HG03571 (cell line): ENCODE measurements at regions not wholly inside any gene's neighbourhood (a gene's known extent, or its start where the extent isn't known, plus 50 kb on each side); places are given as distances from the start of the nearest gene placed in this dataset.
A peak's percentile ranks its signal among the peaks of the same experiment; 100 is the strongest.

Experiments
- ATAC-seq: cut with Tn5 transposase; IDR thresholded peaks from one replicate; pipeline ENCODE4 v1.9.1; 2021; ENCODE audit not compliant: unreplicated experiment

DNA sequence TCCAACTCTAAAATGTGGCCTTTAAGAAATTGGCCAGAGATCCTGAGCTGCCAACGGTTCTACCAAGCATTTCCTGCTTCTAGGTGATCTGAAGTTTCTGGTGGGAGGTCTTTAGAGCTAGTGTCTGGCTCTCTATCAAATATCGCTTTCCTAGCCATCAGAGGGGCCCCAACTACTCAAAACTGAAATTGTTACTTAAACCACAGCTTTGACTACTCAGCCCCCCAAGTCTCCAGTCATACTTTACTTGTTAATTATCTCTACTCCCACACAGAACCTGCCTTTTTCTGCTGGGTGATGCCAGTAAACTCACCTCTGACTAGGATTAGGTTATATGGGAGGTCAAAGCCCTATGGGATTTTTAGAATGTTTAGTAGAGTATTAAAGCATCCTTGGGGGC, 95.1 kb downstream of the FASLG start:
- no peak for ATAC-seq

DNA sequence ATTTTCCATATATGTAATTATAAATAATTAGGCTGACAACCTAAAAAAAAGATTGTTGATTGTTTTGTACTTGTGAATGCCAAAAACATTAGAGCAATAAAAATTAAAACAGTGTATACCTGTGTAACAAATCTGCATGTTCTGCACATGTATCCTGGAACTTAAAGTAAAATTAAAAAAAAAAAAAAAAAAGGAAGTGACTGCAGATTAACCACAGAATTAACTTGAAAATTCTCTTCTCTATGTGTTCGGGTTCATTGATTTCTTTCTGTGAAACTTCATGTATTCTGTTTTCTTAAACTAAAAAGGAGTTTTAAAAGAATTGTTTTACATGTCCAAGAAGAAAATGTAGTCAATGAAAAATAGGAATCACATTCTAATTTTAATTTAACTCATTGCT, 95.7 kb downstream of the FASLG start:
- no peak for ATAC-seq

- ATAC-seq, result no peak
Measured at GRCh38 chr1:172755099-172755498, 96.2 kb downstream of the FASLG start.

DNA sequence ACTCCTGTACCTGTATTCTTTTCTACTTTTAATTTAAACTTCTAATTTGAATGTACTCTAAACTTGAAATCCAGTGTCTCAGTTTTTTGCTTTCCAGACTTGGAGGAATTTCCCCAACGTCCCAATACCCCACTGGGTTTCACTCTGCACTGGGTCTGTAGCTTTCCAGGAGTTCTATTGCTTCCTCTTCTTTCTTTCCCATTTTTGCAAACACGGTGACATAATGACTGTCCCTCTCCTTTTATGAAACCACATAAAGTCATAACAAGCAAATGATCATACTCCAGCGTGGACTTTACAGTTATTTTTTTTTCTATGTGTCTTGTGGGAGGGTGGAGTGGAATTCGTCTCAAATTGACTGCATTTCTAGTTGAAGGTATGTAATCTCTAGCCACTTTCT, 97.1 kb downstream of the FASLG start:
- ATAC-seq, result no peak

DNA sequence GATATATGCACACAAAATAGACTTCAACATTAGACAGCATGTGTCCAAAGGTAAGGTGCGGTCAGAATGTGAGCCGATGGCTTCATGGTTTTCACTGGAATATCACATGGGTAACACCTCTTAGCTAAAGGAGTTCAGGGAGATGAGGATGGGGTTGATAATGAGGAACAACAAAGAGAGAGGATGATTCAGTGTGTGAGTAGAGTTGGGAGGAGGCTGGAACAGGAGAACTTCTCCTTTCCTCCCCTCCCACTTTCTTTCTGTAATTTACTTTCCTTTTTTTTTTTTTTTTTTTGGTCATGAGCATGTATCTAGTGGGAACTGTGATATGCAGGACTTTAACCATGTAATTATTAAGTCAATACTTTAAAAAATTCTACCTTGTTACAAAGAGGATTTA, 99.4 kb downstream of the FASLG start:
- no peak for ATAC-seq

GRCh38 chr1:172760121-172760520, 101.2 kb downstream of the FASLG start:
- no peak for ATAC-seq

DNA sequence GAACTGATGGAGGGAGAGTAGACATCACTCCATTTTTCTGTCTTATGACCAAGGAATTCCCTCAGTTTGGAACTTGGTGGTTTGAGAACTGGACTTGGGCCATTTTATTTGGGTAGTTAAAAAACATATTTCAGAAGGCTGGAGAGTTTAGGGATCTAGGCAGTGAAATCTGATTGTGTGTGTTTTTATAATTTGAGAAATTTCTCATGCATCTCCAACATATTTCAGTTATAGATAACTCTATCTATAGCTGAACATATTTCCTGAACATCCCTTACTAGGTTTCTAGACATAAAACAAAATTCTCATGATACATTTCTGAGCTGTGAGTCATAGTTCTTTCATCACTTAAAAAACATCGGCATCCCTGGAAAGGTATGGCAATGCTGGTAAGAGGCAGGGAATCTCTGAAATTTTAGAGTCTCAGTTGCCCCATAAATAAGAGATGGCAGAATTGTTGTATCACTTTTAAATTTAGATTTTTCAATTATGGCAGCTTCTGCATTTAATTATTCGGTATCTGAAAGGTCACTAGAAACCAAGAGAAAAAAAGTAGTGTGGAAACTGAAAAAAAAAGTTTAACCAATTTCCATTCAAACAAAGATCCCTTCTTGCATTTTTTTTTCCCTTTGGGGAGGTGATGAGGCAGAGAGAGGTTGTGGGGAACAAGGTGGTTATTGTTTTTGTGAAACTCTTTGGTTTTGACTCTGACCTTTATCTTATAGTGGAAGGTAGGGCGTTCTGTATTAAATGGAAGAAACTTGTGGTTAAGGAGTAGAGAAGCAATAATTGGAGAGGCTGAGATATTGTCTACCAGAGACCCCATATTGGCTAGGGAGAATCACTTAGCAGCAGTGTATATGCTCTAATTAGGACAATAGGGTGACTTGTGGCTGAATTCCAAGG, 102.9 kb downstream of the FASLG start:
- no peak for ATAC-seq

GRCh38 chr1:172763057-172763456, 104.2 kb downstream of the FASLG start:
- ATAC-seq, result no peak

- no peak for ATAC-seq
Measured at GRCh38 chr1:172764378-172764777, 105.5 kb downstream of the FASLG start.

DNA sequence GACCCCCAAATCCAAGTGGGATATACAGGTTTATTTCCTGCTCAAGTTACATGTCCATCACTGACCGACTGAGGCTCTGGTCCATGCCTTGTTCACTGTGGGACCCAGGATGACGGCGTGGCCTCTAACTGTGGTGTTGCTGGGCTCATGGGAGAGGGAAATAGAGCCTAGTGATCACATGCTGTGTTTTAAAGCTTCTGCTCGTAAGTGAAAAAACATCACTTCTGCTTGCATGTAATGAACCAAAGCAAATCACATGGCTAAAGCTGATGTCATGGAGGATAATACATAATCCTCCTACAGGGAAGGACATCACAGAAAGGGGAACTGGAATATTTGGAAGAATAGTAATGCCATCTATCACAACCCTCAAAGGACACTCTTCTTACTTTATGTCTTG, 107.6 kb downstream of the FASLG start:
- ATAC-seq, result no peak

DNA sequence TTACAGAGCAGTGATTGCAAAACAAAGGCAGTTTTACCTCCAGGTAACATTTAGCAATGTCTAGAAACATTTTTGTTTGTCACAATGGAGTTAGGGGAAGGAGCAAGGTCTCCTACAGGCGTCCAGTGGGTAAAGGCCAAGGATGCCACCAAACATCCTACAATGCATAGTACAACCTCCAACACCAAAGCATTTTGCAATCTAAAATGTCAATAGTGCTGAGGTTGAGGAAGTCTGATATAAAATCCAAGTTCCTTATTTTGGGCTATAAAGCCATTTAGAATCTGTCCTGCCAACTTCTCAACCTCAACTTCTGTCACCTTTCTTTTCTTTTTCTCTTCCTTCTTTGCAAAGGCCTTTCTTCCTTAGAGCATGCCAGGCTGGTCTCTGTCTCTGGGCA, 111.2 kb downstream of the FASLG start:
- no peak for ATAC-seq

DNA sequence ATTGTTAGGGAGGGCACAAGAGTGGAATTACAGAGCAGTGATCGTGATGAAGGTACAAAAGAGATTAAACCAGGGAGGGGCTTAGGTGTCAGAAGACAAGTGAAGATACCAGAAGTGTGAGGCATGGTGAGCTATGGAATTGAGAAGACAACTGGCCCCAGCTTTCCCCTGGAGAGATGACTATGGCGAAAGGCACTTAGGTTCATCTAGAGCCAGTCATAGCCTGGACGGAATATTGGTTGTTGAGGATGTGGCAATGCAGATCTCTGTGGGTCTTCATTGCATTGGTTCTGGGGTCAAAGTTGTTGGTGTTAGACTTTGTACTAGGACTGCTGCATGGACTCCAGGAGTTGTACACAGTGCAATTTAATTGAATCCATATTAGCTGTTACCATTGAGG, 115.7 kb downstream of the FASLG start:
- ATAC-seq, result no peak

DNA sequence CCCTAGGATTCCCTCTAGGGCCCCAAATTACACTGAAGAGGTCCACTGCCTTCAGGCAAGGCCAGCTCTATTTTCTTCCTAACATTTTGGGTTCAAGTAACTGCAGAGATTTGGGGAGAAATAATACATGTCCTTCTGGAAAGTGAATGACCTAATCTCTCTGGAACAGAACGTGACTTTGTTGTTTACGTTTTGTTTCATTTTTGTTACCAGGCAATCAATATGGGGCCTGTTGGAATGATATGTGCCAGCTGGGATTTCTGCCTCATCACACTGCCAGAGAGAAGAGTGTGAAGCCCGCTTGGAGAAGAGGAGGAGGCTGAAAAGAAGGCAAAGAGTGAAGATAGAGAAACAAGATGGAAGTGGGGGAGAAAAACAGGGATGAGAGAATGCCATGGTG, 116.7 kb downstream of the FASLG start:
- ATAC-seq, result no peak

- no peak for ATAC-seq
Measured at GRCh38 chr1:172776071-172776470, 117.2 kb downstream of the FASLG start.

DNA sequence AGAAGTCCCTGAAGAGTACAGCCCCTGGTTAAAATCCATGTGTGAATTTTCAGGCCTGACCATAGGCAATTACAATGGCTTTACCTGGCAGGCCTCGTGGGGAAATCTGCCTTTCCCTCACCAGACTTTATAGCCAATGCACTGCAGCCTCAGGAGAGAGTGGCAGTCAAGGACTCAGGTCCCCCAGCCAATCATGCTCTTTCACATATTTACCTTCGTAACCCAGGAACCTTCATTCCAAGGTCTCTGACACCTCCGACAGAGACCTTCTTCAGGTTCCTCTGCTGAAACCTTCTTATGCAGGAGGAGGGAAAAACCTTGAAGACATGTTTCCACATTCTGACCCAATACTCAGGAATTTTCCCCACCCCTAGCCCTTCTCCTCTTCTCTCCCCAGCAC, 118.9 kb downstream of the FASLG start:
- no peak for ATAC-seq

DNA sequence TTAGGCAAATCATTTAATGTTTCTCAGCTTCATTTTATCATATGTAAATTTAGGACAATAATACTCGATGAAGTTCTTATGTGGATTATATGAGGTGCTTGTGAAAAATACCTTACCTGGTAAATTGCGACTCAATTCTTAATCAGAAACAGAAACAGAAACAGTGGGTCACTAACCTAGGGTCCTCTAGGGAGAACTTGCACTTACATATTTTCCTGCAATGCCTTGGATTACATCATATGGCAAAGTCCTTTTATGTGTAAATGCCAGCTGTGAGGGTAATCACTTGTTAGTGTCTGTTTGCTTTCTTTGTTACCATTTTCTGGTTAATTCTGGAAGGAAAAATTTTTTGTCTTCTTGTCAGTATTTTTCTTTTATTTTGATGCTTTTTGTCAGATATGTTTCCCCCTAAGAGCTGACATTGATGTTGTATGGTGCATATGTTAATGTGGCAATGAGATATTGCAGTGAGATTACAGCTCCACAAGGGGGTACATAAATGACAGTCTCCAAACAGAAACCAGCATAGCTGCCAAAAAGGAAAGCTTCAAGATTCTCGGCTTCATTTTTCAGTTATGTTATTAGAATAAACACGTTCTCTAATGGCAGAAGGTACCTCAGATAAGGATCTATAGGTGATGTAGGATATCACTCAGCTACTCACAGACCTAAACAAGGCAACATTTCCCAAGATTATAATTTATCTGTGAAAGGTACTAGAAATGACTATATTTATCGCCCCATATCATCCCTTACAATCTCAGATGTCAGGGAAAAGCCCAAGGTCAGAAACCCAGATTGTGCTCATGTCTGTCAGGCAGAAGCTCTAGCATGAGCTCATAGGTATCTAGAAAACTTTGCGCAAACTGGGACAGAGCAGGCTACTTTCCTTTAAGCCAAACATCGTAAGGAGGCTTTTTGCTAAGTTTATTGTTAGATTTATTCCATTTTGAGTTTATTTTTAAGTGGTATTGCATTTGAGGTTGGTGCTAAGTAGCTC, 119.9 kb downstream of the FASLG start:
- peak; percentile 55 for ATAC-seq

GRCh38 chr1:172779491-172779890, 120.6 kb downstream of the FASLG start:
- no peak for ATAC-seq

DNA sequence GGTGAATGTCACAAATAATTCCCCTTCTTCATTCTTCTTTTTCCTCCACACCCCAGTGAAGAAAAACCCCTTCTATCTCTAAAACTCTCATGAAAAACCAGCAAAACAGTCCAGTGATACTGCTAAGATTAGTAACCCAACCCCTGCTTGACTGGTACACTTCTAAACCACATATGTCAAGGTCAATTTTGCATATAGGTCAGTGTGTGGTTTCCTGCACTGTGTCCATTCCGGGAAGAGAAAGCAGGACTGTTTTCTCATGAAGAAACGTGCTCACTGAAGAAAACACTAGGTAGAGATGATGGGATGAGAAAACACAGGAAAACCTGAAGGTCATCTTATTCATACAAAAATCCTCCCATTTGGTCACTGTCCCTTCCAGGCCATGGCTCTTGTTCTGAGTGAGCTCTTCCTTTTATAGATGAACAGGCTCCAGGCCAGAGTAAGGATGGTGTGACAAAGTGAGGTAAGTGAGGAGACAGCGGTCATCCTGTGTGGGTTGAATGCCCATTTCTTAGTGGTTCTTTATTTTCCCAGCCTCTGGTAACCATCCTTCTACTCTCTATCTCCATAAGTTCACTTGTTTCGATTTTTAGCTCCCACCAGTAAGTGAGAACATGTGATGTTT, 122.7 kb downstream of the FASLG start:
- peak; percentile 61 for ATAC-seq

- ATAC-seq, result no peak
Measured at GRCh38 chr1:172789840-172790239, 130.9 kb downstream of the FASLG start.

- no peak for ATAC-seq
Measured at GRCh38 chr1:172790245-172790644, 131.3 kb downstream of the FASLG start.

- ATAC-seq, result no peak
Measured at GRCh38 chr1:172793823-172794222, 134.9 kb downstream of the FASLG start.
